Activated gamma-delta T cell (primary cell): ENCODE measurements at regions not wholly inside any gene's neighbourhood (a gene's known extent, or its start where the extent isn't known, plus 50 kb on each side); places are given as distances from the start of the nearest gene placed in this dataset.
"Not testable (repeated sequence)": the region's sequence is repeated elsewhere in the genome, so short reads cannot be mapped to it uniquely, and the experiment has no call there.

Experiments used
- DNase-seq: peaks from one replicate; lab custom pipeline; 2025; lab: John Stamatoyannopoulos, UW

GRCh38 chr9:30799527-30800101 lies 1584.8 kb upstream of the ACO1 start:
- no peak for DNase-seq

- DNase-seq: no peak
These were observed 1584.0 kb upstream of the ACO1 start for GRCh38 chr9:30800421-30800820.

- DNase-seq: no peak
These were observed 1571.6 kb upstream of the ACO1 start for GRCh38 chr9:30812821-30813220.

- no peak for DNase-seq
These were observed 1568.9 kb upstream of the ACO1 start for GRCh38 chr9:30815585-30815984.

GRCh38 chr9:30845136-30845535 lies 1539.3 kb upstream of the ACO1 start:
- DNase-seq: no peak

- no peak for DNase-seq
These were observed 1537.8 kb upstream of the ACO1 start for GRCh38 chr9:30846651-30847050.

GRCh38 chr9:30851600-30851999 lies 1532.8 kb upstream of the ACO1 start:
- DNase-seq: no peak

GRCh38 chr9:30900706-30901105 lies 1483.7 kb upstream of the ACO1 start:
- DNase-seq: no peak

- DNase-seq: no peak
These were observed 1471.1 kb upstream of the ACO1 start for GRCh38 chr9:30913331-30913730.

GRCh38 chr9:30915451-30915850 lies 1469.0 kb upstream of the ACO1 start:
- DNase-seq: no peak

GRCh38 chr9:30925126-30925525 lies 1459.3 kb upstream of the ACO1 start:
- no peak for DNase-seq

GRCh38 chr9:30925635-30926034 lies 1458.8 kb upstream of the ACO1 start:
- no peak for DNase-seq

- no peak for DNase-seq
These were observed 1456.4 kb upstream of the ACO1 start for GRCh38 chr9:30928045-30928444.

GRCh38 chr9:30932226-30932625 lies 1452.2 kb upstream of the ACO1 start:
- DNase-seq: no peak

GRCh38 chr9:30935730-30936129 lies 1448.7 kb upstream of the ACO1 start:
- DNase-seq: no peak

GRCh38 chr9:30937106-30937505 lies 1447.3 kb upstream of the ACO1 start:
- no peak for DNase-seq

- DNase-seq: not testable (repeated sequence)
These were observed 1441.6 kb upstream of the ACO1 start for GRCh38 chr9:30942852-30943251.

- DNase-seq: no peak
These were observed 1440.8 kb upstream of the ACO1 start for GRCh38 chr9:30943446-30944224.

- DNase-seq: no peak
These were observed 1440.2 kb upstream of the ACO1 start for GRCh38 chr9:30944225-30944569.

GRCh38 chr9:30944741-30945280 lies 1439.6 kb upstream of the ACO1 start:
- no peak for DNase-seq

- DNase-seq: no peak
These were observed 1420.1 kb upstream of the ACO1 start for GRCh38 chr9:30964332-30964731.

- DNase-seq: no peak
These were observed 1417.0 kb upstream of the ACO1 start for GRCh38 chr9:30967476-30967875.

GRCh38 chr9:30970186-30970585 lies 1414.3 kb upstream of the ACO1 start:
- no peak for DNase-seq

GRCh38 chr9:30970812-30971211 lies 1413.6 kb upstream of the ACO1 start:
- no peak for DNase-seq
